ENCODE measurements at regions not wholly inside any gene's neighbourhood (a gene's known extent, or its start where the extent isn't known, plus 50 kb on each side); places are given as distances from the start of the nearest gene placed in this dataset.

DNA sequence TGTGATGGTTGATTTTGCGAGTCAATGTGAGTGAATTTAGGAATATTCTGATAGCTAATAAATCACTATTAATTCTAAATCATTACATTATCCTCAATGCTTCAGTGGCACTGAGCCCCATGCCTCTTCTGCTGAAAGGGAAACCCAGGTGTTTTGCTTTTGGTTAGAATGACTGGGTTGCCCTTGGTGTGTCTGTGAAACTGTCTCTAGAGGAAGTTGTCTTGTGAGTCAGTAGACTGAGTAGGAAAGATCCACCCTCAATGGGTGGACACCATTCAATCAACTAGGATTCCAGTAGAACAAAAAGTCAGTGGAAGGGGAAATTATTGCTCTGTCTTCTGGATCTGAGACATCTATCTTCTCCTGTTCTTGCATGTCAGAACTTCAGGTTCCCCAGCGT lies 472.4 kb downstream of the ANKRD7 start:
- TF ChIP-seq, protein P1, sequence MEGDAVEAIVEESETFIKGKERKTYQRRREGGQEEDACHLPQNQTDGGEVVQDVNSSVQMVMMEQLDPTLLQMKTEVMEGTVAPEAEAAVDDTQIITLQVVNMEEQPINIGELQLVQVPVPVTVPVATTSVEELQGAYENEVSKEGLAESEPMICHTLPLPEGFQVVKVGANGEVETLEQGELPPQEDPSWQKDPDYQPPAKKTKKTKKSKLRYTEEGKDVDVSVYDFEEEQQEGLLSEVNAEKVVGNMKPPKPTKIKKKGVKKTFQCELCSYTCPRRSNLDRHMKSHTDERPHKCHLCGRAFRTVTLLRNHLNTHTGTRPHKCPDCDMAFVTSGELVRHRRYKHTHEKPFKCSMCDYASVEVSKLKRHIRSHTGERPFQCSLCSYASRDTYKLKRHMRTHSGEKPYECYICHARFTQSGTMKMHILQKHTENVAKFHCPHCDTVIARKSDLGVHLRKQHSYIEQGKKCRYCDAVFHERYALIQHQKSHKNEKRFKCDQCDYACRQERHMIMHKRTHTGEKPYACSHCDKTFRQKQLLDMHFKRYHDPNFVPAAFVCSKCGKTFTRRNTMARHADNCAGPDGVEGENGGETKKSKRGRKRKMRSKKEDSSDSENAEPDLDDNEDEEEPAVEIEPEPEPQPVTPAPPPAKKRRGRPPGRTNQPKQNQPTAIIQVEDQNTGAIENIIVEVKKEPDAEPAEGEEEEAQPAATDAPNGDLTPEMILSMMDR (conservative IDR thresholded peaks at IDR 0.05; ENCODE audit: low read length), result no peak
- no peak for DNase-seq (ENCODE audit: low read depth)
- no peak overlapping the region for H3K4me3 ChIP-seq (ENCODE audit: low read length)

DNA sequence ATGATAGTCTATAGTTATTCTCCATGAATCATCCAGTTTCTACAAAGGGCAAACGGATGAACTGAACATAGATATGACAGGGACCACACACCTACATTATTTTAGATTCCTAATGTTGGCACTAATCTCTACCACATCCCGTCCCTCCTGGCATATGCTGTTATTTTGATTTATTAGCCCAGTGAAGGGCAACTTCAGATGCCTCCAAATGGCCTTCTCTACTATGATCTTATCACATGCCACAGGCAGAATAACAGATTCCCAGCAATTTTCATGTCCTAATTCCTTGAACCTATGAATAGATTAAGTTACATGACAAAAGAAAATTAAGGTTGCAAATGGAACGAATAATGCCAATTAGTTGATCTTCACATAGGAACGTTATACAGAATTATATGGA lies 474.7 kb downstream of the ANKRD7 start:
- no peak for DNase-seq (ENCODE audit: low read depth)
- TF ChIP-seq, protein P1 (conservative IDR thresholded peaks at IDR 0.05; ENCODE audit: low read length), result no peak
- H3K4me3 ChIP-seq (ENCODE audit: low read length), result no peak overlapping the region

DNA sequence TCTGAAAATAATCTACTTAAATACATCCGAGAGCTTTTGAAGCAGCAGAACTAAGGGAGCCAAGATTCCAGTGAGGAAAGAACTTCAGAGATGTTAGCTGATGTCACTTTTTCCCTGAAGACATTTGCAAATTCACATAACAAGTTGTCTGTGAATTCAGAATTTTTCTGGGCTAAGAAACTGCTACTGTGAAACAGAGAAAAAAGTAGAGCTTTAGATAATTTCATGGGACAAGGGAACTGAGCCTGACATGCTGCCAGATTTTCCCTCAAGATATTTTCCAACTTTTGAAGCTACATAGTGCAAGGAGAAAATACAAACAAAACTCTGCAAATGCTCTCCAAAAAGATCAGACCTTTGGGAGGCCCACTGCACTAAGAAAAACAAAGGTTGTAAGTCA lies 484.2 kb downstream of the ANKRD7 start:
- TF ChIP-seq, protein P1 (conservative IDR thresholded peaks at IDR 0.05; ENCODE audit: low read length), result no peak
- no peak overlapping the region for H3K4me3 ChIP-seq (ENCODE audit: low read length)
- no peak for DNase-seq (ENCODE audit: low read depth)

DNA sequence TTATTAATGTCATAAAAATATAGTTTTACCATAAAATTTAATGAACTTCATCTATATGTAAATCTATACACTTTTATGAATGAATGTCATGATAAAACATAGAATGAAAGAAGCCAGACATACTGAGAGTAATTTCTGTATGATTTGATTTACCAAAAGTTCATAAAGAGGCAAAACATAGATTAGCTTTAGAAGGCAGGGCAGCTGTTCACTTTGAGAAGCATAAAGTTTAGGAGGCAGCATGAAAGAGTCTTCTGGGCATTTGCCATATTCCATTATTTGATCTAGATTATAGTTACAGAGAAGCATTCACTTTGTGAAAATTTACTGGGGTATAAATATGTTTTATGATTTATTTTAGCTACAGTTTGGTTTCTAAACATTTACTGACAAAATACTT lies 487.2 kb downstream of the ANKRD7 start:
- TF ChIP-seq, protein P1 (conservative IDR thresholded peaks at IDR 0.05; ENCODE audit: low read length), result no peak
- no peak for DNase-seq (ENCODE audit: low read depth)
- no peak overlapping the region for H3K4me3 ChIP-seq (ENCODE audit: low read length)

DNA sequence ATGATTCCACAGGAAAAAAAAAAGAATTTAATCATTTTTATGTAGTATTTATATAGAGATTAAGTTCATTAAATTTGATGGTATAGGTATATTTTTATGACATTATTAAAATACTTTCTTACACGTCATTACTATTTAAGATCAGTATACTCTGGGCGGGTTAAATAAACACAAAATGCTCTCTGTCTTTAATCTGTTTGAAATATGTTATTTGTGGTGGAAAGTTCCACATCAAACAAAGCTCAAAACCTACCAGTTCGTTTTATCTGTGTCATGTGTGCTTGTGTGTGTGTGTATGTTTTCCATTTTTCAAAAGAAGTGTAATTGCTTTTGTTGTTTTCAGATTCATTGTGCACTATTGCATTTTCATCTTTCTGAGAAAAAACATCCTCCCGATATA lies 488.5 kb downstream of the ANKRD7 start:
- TF ChIP-seq, protein P1 (conservative IDR thresholded peaks at IDR 0.05; ENCODE audit: low read length), result no peak
- H3K4me3 ChIP-seq (ENCODE audit: low read length), result no peak overlapping the region
- no peak for DNase-seq (ENCODE audit: low read depth)

DNA sequence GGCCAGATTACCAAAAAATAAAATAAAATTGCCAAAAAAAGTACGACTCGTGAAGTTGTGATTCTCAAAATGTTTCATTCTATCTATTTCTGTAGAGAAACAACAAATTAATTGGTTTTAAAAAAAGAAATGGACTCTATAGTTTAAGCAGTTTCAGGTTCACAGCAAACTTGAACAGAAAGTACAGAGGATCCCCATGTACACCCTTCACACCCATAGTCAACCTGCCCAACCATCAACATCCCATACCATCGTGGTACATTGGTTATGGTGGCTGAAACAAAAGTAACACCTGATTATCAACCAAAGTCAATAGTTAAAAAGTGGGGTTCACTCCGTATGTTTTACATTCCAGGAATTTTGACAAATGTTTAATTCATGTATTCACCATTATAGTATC lies 496.1 kb downstream of the ANKRD7 start:
- TF ChIP-seq, protein P1 (conservative IDR thresholded peaks at IDR 0.05; ENCODE audit: low read length), result no peak
- no peak for DNase-seq (ENCODE audit: low read depth)
- H3K4me3 ChIP-seq (ENCODE audit: low read length), result no peak overlapping the region

DNA sequence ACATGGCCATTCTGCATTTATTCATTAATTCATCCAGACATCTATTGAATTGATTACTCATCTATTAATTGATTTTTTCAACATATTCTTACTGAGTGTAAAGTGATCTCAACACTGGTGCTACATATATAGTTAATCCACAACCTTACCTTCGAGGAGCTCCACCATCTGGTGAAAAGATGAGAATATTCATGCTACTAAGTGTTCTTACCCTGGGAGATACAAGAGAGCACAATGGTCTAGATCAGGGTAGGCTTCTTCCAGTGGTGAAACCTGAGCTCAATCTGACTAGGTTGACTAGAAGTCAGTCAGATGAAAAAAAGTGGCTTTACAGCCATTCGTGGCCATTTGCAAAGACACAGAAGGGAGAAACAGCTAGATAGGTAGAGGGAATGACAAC lies 507.4 kb downstream of the ANKRD7 start:
- DNase-seq (ENCODE audit: low read depth), result no peak
- TF ChIP-seq, protein P1 (conservative IDR thresholded peaks at IDR 0.05; ENCODE audit: low read length), result no peak
- no peak overlapping the region for H3K4me3 ChIP-seq (ENCODE audit: low read length)
